K562 (cell line): ENCODE measurements at regions not wholly inside any gene's neighbourhood (a gene's known extent, or its start where the extent isn't known, plus 50 kb on each side); places are given as distances from the start of the nearest gene placed in this dataset.

Experiments used
- ATAC-seq: fragments of 200-7000 bp; cut with Tn5 transposase; 3 replicates; pipeline ENCODE4 v1.9.1; 2020; ENCODE audit warnings: moderate library complexity
- BruUV-seq: library from RNA; stranded (reverse); fragments of 400-500 nt; replicated peaks from 2 replicates; lab custom pipeline; 2021; lab: Mats Ljungman, UMichigan
- CTCF ChIA-PET: fragments of 300-600 bp; formaldehyde crosslinking; extraction: SDS; loops from one replicate; lab custom pipeline; 2021; ENCODE audit warnings: low intra/inter-chr PET ratio; lab: Yijun Ruan, JAX
- POLR2A ChIA-PET: fragments of 300-600, 350-650 bp; sonication (Branson Sonifier 250); formaldehyde crosslinking; extraction: SDS; loops from one replicate; lab custom pipeline; 2021; ENCODE audit warnings: antibody characterized with exemption, inconsistent platforms; lab: Yijun Ruan, JAX
- DNase-seq, 4 experiments: peaks; one replicate each; pipeline versions ENCODE4 v3.0.0 to v3.0.0-alpha.2; 2011 to 2018; ENCODE audit warnings: low spot score in 3 of 4, mixed read lengths in 3 of 4; ENCODE audit errors: extremely low read depth in 1 of 4
- FAIRE-seq: peaks from 2 replicates; lab custom pipeline; 2011; peaks lifted over from hg19 to GRCh38; lab: Jason Lieb, UNC
- H2AFZ ChIP-seq: 2 replicates; pipeline ENCODE4 v1.6.0; 2011; ENCODE audit warnings: low read depth, low read length, control low read depth, inconsistent platforms
- H3K27ac ChIP-seq: fragments of 200-600 bp; 3 replicates; pipeline ENCODE4 v1.8.0; 2011; ENCODE audit warnings: low read depth, mild to moderate bottlenecking, control low read depth, inconsistent platforms, low read length, moderate library complexity, mixed read lengths; ENCODE audit errors: extremely low read depth
- H3K27me3 ChIP-seq, 2 experiments: fragments of 300-600 bp in 1 of 2; 2 replicates in 1 of 2; 3 replicates in 1 of 2; pipeline versions ENCODE4 v1.6.0 to v1.8.0; 2011; ENCODE audit warnings: inconsistent platforms in 2 of 2, low read length in 2 of 2, mild to moderate bottlenecking in 1 of 2, mixed read lengths in 1 of 2, moderate library complexity in 1 of 2; ENCODE audit not compliant: control insufficient read depth in 2 of 2, insufficient read depth in 2 of 2
- H3K36me3 ChIP-seq: fragments of 300-600 bp; 3 replicates; pipeline ENCODE4 v1.8.0; 2011; ENCODE audit warnings: mild to moderate bottlenecking, low read length, inconsistent platforms; ENCODE audit not compliant: control insufficient read depth, insufficient read depth
- H3K4me1 ChIP-seq, 2 experiments: fragments of 200-600 bp in 1 of 2; replicated peaks in 1 of 2; 2 replicates in 1 of 2; 3 replicates in 1 of 2; pipeline versions ENCODE4 v1.5.1 to v1.8.0; 2011; ENCODE audit warnings: inconsistent platforms in 2 of 2, low read length in 2 of 2, mild to moderate bottlenecking in 1 of 2, mixed read lengths in 1 of 2, moderate library complexity in 1 of 2; ENCODE audit not compliant: control insufficient read depth in 2 of 2, insufficient read depth in 2 of 2
- H3K4me2 ChIP-seq: 2 replicates; pipeline ENCODE4 v1.6.1; 2011; ENCODE audit warnings: low read length, control low read depth, inconsistent platforms, mixed read lengths; ENCODE audit not compliant: insufficient read depth
- H3K4me3 ChIP-seq: fragments of 200-600 bp; sonication (generic), shearing (Covaris generic); 2 replicates; pipeline ENCODE4 v1.5.1; 2016; ENCODE audit warnings: control low read depth, inconsistent platforms
- H3K79me2 ChIP-seq: fragments of 200-600 bp; 3 replicates; pipeline ENCODE4 v1.8.0; 2011; ENCODE audit warnings: low read length, inconsistent platforms; ENCODE audit not compliant: control insufficient read depth, insufficient read depth
- H3K9ac ChIP-seq, 2 experiments: 2 replicates each; pipeline versions ENCODE4 v1.6.0 to v1.6.1; 2011; ENCODE audit warnings: low read depth in 2 of 2, low read length in 2 of 2, control low read depth in 1 of 2, inconsistent platforms in 1 of 2, mild to moderate bottlenecking in 1 of 2, mixed read lengths in 1 of 2; ENCODE audit not compliant: insufficient read depth in 1 of 2
- H3K9me1 ChIP-seq: one replicate; pipeline ENCODE4 v1.6.0; 2011; ENCODE audit warnings: inconsistent platforms, mild to moderate bottlenecking, low read length, moderate library complexity; ENCODE audit not compliant: control insufficient read depth, insufficient read depth
- H3K9me3 ChIP-seq: replicated peaks from 2 replicates; pipeline ENCODE4 v1.5.1; 2011; ENCODE audit warnings: low read depth, low read length, inconsistent platforms; ENCODE audit not compliant: control insufficient read depth, insufficient read depth
- H4K20me1 ChIP-seq: replicated peaks from 2 replicates; pipeline ENCODE4 v1.6.1; 2011; ENCODE audit warnings: low read length, inconsistent platforms, mixed read lengths; ENCODE audit not compliant: control insufficient read depth, insufficient read depth
- CHD4 ChIP-seq: fragments of 200-600 bp; sonication (generic); IDR thresholded peaks from 3 replicates; pipeline ENCODE4 v1.6.1; 2012; ENCODE audit warnings: low read depth, mild to moderate bottlenecking, mixed read lengths, low read length, inconsistent platforms; ENCODE audit not compliant: insufficient read depth, insufficient replicate concordance, poor library complexity, severe bottlenecking
- DNMT1 ChIP-seq: fragments of 450-650 bp; IDR thresholded peaks from 2 replicates; pipeline ENCODE4 v1.6.1; 2016; ENCODE audit warnings: antibody characterized with exemption, mild to moderate bottlenecking
- FOXJ3 ChIP-seq: sonication (generic); formaldehyde crosslinking; IDR thresholded peaks from 2 replicates; pipeline ENCODE4 v1.4.0; 2020; ENCODE audit warnings: mild to moderate bottlenecking, missing genetic modification reagents
- RBM14 ChIP-seq: fragments of 200-400 bp; formaldehyde crosslinking; IDR thresholded peaks from 2 replicates; pipeline ENCODE4 v1.6.1; 2018; ENCODE audit warnings: low read depth, mild to moderate bottlenecking, low read length, moderate library complexity, borderline replicate concordance; ENCODE audit not compliant: insufficient read depth
- SNIP1 ChIP-seq: fragments of 450-650 bp; IDR thresholded peaks from 2 replicates; pipeline ENCODE4 v1.7.1; 2017; ENCODE audit warnings: low read depth, mild to moderate bottlenecking
- TCF3 ChIP-seq: sonication (generic); formaldehyde crosslinking; IDR thresholded peaks from 2 replicates; pipeline ENCODE4 v1.4.0; 2020; ENCODE audit warnings: mild to moderate bottlenecking, missing genetic modification reagents
- WGBS: fragments of 100-300 bp; shearing (Covaris generic); methylation state at CpG from one replicate; pipeline ENCODE4 v1.1.6; 2016; ENCODE audit warnings: low coverage, mixed read lengths; ENCODE audit not compliant: insufficient coverage; ENCODE audit errors: missing lambda C conversion rate; 5-methylcytosine and 5-hydroxymethylcytosine counted together
- in situ Hi-C: fragments of 300-500 bp; cut with MboI; formaldehyde crosslinking; loops from 4 replicates; pipeline ENCODE4 v1.15.0; 2018; ENCODE audit warnings: inconsistent platforms, mixed read lengths
- intact Hi-C: fragments of 100-400 bp; cut with micrococcal nuclease; formaldehyde crosslinking; loops from 2 replicates; pipeline ENCODE4 v1.14.2; 2022
- TF ChIP-seq, protein P1 (sequence below): fragments of 450-650 bp; IDR thresholded peaks from 2 replicates; pipeline ENCODE4 v1.6.1; 2018; ENCODE audit not compliant: partially characterized antibody
- TF ChIP-seq, protein P2 (sequence below), 2 experiments: fragments of 200-800 bp in 1 of 2; sonication (Bioruptor generic) in 1 of 2; sonication (generic) in 1 of 2; formaldehyde crosslinking in 1 of 2; IDR thresholded peaks in 1 of 2; conservative IDR thresholded peaks in 1 of 2; 2 replicates each; pipeline versions ENCODE4 v1.5.0 to v1.6.1; 2016 to 2020; ENCODE audit warnings: missing compliant biosample characterization in 1 of 2, missing genetic modification characterization in 1 of 2, missing genetic modification reagents in 1 of 2

DNA sequence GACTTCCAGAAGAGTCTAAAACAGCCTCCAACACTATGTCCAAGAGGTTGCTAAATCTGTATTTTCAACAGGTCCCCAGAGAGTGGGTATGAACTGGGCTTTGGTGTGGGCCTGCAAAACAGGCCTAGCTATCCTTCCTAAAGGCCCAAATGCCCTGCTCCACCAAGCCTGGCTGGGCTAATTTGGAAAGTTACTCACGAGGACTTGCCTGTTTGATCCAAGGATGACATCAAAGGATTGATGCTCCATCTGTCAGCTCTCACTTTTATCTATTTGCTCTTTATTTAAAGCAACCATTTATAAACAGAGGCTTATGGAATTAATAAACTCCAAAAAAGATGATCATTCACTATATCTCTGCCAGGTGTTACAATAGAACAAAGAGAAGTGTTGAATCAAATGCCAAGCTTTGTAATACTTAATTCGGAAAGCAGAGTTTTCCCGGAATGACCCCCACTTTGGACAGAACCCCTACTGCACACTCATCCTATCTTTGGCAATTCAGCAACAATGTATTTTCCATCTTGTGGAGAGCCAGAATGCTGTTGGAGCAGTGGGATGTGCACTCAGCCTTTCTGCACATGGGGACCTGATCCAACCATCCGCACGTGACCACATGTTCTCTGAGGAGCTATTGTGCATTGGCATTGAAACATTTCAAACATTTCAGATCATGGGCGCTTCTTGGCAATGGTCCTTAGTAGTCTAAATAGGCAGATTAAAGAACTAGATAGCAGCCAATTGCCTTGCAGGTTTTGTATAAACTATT, 163.3 kb upstream of the THBS1 start:
- FAIRE-seq (no peak), ATAC-seq (no peak), DNase-seq (no peak)
- H3K4me2 ChIP-seq: no peak overlapping the region
- POLR2A ChIA-PET: interaction anchor here (0.6 kb wide), 1 partner anchor 104 kb away, joined by 3 read pairs; no protein-coding TSS in a partner anchor
- H3K36me3 ChIP-seq: no peaks in the 10 kb centered on the region; the same call in 2 of the 3 replicates
- H3K79me2 ChIP-seq: no peaks in the 10 kb centered on the region
- no peak overlapping the region for H3K4me3 ChIP-seq
- no peak overlapping the region for H3K9ac ChIP-seq
- H3K4me1 ChIP-seq: no peaks in the 10 kb centered on the region; a peak in 1 of 5 replicates
- H3K9me3 ChIP-seq: peaks cover 11% of the 10 kb centered on the region
- H3K27ac ChIP-seq: no peak overlapping the region
- no peak overlapping the region for H2AFZ ChIP-seq
- in situ Hi-C loops (no loop called here), intact Hi-C loops (no loop called here)
- no peaks in the 10 kb centered on the region for H3K9me1 ChIP-seq
- no TSS peak for BruUV-seq
- no peaks in the 10 kb centered on the region for H3K27me3 ChIP-seq
- no peaks in the 10 kb centered on the region for H4K20me1 ChIP-seq
- CTCF ChIA-PET: no interaction called here
- TF ChIP-seq CHD4: no peak
- TF ChIP-seq, all 486 proteins: peak for 0
- 25% methylated on average over 6 of the region's 6 CpGs for WGBS

DNA sequence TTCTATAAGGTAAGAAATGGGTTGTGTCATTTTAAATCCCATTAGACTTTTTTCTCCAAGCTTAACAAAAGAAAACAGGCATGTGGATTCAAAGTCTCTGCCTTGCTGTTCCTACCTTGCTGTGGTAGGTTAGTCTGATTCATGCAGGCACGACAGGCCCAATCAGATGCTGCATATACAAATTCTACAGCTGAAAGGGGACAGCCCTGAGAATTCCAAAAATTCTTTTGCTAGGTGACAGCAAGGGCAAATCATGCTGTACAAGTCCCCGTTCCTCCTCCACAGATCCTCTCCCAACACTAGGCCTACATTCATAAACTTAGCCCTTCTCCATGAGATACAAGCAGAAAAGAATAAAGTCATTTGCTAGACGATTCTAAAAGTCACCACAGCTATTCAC, 161.2 kb upstream of the THBS1 start:
- ChIA-PET CTCF (no interaction called here), POLR2A (interaction anchor here (0.7 kb wide), 1 partner anchor 908 kb away, joined by 3 read pairs; no protein-coding TSS in a partner anchor)
- no TSS peak for BruUV-seq
- 18% methylated on average over 3 of the region's 3 CpGs for WGBS
- Histone ChIP-seq H2AFZ (peak overlapping the region; percentile 95), H3K4me3 (peak overlapping the region; percentile 19), H3K9me1 (no peaks in the 10 kb centered on the region), H3K9ac (no peak overlapping the region), H3K36me3 (no peaks in the 10 kb centered on the region; the same call in 2 of the 3 replicates), H3K4me2 (peak overlapping the region; percentile 69), H3K27me3 (no peaks in the 10 kb centered on the region), H3K4me1 (no peaks in the 10 kb centered on the region; a peak in 1 of 5 replicates), H4K20me1 (no peaks in the 10 kb centered on the region), H3K27ac (peak overlapping the region; percentile 21; the same call in 1 of the 3 replicates), H3K9me3 (peaks cover 11% of the 10 kb centered on the region), H3K79me2 (no peaks in the 10 kb centered on the region)
- DNase-seq: no peak
- FAIRE-seq: no peak
- no peak for ATAC-seq
- in situ Hi-C loops (no loop called here), intact Hi-C loops (no loop called here)
- TF ChIP-seq, protein P1, sequence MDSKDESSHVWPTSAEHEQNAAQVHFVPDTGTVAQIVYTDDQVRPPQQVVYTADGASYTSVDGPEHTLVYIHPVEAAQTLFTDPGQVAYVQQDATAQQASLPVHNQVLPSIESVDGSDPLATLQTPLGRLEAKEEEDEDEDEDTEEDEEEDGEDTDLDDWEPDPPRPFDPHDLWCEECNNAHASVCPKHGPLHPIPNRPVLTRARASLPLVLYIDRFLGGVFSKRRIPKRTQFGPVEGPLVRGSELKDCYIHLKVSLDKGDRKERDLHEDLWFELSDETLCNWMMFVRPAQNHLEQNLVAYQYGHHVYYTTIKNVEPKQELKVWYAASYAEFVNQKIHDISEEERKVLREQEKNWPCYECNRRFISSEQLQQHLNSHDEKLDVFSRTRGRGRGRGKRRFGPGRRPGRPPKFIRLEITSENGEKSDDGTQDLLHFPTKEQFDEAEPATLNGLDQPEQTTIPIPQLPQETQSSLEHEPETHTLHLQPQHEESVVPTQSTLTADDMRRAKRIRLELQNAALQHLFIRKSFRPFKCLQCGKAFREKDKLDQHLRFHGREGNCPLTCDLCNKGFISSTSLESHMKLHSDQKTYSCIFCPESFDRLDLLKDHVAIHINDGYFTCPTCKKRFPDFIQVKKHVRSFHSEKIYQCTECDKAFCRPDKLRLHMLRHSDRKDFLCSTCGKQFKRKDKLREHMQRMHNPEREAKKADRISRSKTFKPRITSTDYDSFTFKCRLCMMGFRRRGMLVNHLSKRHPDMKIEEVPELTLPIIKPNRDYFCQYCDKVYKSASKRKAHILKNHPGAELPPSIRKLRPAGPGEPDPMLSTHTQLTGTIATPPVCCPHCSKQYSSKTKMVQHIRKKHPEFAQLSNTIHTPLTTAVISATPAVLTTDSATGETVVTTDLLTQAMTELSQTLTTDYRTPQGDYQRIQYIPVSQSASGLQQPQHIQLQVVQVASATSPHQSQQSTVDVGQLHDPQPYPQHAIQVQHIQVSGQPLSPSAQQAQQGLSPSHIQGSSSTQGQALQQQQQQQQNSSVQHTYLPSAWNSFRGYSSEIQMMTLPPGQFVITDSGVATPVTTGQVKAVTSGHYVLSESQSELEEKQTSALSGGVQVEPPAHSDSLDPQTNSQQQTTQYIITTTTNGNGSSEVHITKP: no peak
- no peak for TF ChIP-seq RBM14
- no peak for TF ChIP-seq TCF3 (CRISPR knock-in tag)
- TF ChIP-seq SNIP1: no peak
- TF ChIP-seq, protein P2, sequence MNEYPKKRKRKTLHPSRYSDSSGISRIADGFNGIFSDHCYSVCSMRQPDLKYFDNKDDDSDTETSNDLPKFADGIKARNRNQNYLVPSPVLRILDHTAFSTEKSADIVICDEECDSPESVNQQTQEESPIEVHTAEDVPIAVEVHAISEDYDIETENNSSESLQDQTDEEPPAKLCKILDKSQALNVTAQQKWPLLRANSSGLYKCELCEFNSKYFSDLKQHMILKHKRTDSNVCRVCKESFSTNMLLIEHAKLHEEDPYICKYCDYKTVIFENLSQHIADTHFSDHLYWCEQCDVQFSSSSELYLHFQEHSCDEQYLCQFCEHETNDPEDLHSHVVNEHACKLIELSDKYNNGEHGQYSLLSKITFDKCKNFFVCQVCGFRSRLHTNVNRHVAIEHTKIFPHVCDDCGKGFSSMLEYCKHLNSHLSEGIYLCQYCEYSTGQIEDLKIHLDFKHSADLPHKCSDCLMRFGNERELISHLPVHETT (CRISPR knock-in tag; conservative IDR thresholded peaks at IDR 0.05 in 1 of 2, IDR thresholded peaks at IDR 0.05 in 1 of 2): no peak
- no peak for TF ChIP-seq DNMT1
- TF ChIP-seq FOXJ3 (CRISPR knock-in tag): no peak
